HG02852 (cell line): ENCODE measurements at regions not wholly inside any gene's neighbourhood (a gene's known extent, or its start where the extent isn't known, plus 50 kb on each side); places are given as distances from the start of the nearest gene placed in this dataset.

ENCODE experiments used
- ATAC-seq: cut with Tn5 transposase; IDR thresholded peaks from one replicate; pipeline ENCODE4 v1.9.1; 2021; ENCODE audit warnings: mild to moderate bottlenecking, moderate library complexity; ENCODE audit not compliant: unreplicated experiment

GRCh38 chrX:121958886-121959285, 911.5 kb downstream of the GLUD2 start:
- ATAC-seq, result no peak

DNA sequence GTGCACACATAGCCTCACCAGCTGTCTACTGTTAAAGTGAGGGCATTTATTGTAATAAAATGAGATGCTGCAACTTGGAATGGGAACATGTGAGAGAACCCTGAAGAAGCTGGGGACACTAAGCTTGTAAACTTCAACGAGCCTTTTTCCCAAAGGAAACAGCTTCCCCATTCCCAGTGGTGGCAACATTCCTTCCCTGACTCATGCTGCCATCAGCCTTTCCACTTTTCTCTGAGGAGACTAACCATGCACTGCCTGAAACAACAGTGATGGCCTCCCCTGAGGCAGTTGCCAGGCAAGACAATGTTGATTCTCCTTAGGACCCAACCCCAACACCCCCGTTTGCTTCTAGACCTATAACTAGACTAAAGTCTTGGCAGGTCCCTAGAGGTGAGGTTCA, 928.3 kb downstream of the GLUD2 start:
- ATAC-seq, result no peak

GRCh38 chrX:121987163-121987562, 939.8 kb downstream of the GLUD2 start:
- ATAC-seq, result no peak

DNA sequence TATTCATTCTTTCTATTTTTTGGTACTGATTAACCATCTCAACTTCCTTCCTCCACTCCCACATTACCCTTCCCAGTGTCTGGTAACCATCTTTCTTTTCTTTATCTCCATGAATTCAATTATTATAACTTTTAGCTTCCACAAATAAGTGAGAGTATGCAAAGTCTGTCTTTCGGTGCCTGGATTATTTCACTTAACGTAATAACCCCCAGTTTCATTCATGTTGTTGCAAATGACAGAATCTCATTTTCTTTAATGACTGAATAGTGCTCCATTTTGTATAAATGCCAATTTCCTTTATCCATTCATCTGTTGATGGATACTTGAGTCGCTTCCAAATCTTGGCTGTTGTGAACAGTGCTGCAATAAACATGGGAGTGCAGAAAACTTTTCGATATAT, 940.4 kb downstream of the GLUD2 start:
- no peak for ATAC-seq

- no peak for ATAC-seq
These were observed 956.7 kb downstream of the GLUD2 start for GRCh38 chrX:122004127-122004526.

GRCh38 chrX:122026665-122027064, 979.3 kb downstream of the GLUD2 start:
- ATAC-seq, result no peak

GRCh38 chrX:122046226-122046625, 998.8 kb downstream of the GLUD2 start:
- ATAC-seq, result no peak

DNA sequence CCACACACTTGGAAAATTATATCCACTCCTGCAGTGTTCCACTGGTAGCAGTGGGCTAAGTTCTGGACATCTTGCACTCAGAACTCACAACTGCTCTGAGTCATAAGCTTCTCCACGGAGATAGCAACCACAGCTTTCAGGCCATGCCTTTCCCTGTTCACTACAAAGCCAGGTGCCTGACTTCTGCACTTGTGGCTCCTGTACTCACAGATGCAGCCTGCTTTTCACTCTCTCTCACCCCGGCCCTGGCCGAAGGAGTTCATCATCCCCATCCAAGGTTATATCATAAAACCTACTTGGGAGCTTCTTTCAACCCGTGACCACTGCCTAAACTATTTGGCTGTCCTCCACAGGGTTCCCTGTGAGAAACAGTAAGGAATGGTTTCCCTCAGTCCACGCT, 999.4 kb downstream of the GLUD2 start:
- ATAC-seq, result no peak

- no peak for ATAC-seq
These were observed 999.9 kb downstream of the GLUD2 start for GRCh38 chrX:122047261-122047660.

DNA sequence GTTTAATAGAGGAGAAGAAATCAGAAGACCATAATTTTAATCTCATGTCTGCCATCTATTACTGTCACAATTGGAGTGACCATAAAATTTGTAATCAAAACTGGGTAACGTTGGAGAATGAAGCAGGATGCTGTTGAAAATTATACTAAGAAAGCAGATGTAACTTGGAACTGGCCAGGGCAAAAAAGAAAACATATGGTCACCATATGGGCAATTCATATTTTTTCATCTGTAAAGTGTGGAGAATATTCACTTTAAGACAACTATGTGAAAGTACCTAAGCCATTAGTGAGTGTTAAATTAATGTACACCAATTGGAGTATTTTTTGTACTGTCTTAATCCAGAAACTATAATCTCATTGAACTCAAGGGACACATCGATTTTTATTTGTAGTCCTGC, 1008.0 kb downstream of the GLUD2 start:
- no peak for ATAC-seq

GRCh38 chrX:122055979-122056715, 1008.7 kb downstream of the GLUD2 start:
- ATAC-seq, result no peak

GRCh38 chrX:122076241-122076640, 1028.8 kb downstream of the GLUD2 start:
- ATAC-seq, result no peak

GRCh38 chrX:122078079-122078478, 1030.7 kb downstream of the GLUD2 start:
- ATAC-seq, result no peak

DNA sequence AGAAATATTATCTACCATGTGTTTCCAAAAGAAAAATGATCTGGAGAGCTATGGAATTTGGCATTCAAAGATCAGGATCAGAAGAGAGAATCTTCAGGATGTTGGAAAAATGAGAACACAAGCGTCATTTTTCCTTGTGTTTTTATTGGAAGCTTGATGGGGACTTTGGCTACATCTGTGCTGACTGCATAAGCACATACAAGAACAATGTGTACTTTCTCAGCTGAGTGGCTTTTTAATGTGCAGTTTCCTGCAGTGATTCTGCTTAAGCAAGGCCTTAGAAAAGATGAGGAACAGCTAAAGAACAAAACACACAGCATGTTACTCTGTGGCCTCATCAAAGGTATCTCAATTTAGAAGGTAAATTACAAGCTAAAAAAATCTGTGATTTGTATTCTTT, 1039.9 kb downstream of the GLUD2 start:
- no peak for ATAC-seq

DNA sequence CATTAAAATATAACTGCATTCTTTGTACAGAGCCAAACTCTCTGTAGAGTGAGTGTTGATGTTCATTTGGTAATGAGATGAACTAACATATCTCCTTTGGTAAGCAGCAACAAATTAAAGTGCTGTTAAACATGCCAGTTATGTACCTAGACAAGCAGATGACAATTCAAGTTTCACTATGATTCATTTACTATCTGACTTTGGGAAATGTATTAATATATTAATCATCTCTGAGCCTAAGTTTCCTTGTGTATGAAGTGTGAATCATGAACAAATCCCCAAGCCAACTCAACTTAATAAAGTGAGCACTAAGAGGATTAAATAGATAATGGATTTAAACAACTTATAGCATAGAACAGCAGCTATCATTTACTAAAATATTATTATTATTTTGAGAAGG, 1044.2 kb downstream of the GLUD2 start:
- ATAC-seq, result no peak

DNA sequence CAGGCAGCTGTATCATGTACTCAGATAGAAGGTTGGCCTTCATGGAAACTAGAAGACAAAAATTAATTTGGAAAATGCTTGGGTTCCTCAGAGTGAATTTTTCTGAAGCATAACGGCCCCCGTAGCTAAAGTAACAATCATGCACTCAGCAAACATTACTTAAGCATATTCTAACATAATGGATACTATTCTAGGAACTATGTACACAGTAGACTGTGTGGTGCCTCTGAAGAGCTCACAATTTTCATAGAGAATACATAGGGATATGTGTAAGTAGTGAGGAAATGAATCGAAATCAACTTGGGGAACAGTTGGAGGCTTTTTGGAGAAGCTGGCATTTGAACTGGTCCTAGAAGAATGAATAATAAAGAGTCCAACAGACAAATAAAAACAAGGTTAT, 1045.0 kb downstream of the GLUD2 start:
- no peak for ATAC-seq

DNA sequence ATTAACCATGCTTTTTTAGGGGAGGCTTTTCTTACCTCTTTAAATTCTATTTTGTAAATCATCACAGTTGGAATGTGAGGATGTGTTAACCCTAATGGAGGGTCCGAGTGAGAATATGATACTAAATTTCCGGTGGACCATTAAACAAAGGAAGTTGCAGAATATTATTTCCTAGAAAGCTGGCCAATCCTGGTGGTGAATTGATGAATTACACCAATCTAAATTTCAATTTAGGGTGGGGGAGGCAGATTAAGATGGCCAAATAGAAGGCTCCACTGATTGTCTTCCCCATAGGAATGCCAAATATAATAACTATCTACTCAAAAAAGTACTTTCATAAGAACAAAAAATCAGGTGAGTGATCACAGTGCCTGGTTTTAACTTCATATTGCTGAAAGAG, 1045.6 kb downstream of the GLUD2 start:
- ATAC-seq, result no peak

DNA sequence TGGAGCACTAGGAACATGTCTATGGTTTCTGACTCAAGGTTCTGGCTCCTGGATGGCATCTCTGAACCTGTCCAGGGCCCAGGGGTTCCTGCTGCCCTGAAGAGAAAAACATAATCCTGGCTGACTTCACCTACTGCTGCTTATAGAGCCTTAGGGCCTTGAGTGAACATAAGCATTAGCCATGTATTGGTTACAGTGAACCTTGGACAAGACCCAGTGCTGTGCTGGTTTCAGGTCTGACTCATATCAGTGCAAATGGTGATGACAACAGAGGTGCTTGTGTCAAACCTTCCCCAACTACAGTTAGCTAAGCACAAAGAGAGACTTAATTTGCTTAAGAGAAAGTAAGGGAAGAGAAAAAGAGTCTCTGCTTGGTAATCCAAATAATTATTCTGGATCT, 1047.2 kb downstream of the GLUD2 start:
- no peak for ATAC-seq

- no peak for ATAC-seq
These were observed 1066.0 kb downstream of the GLUD2 start for GRCh38 chrX:122113376-122113775.

GRCh38 chrX:122113896-122114295, 1066.5 kb downstream of the GLUD2 start:
- no peak for ATAC-seq

- no peak for ATAC-seq
These were observed 1068.2 kb downstream of the GLUD2 start for GRCh38 chrX:122115604-122116003.

DNA sequence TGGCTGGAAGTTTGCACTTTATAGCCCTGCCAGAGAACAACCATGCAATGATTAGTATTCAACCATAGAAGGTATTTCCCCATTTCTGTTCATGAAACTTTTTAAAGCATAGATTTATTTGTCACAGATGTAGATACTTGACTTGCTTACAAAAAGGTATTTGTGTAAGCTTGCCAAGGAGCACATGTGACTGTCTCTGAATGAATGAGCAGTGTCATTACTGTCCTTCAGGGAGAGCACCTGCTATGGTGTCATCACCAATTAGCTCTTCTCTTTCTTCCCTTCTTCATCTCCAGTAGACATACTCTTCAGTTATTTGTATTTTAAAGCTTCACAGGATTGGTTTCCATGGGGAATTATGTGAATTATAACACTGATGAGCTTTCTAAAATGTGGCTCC, 1064.7 kb upstream of the GRIA3 start:
- no peak for ATAC-seq

DNA sequence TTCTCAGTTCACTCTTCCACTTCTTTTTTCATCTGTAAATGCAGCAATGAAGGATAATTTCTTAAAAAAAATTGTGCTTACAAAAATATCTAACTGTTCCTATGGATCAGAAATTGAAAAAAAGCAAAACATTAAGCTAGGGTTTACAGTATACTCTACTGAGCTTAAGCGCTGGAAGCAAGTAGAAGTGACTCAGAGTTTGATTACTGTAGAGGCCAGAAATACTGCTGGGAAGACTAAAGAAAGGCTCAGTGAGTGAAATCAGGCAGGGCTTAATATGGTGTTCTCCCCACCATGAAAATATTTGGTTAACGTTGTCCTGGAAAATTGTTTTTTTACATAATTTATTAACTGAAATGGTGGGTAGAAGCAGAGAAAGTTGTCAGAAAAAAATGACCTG, 1061.8 kb upstream of the GRIA3 start:
- ATAC-seq, result no peak
